ENCODE measurements at regions not wholly inside any gene's neighbourhood (a gene's known extent, or its start where the extent isn't known, plus 50 kb on each side); places are given as distances from the start of the nearest gene placed in this dataset.

GRCh38 chr6:23562554-23562953 lies 563.5 kb upstream of the NRSN1 start:
- TF ChIP-seq, protein P1, sequence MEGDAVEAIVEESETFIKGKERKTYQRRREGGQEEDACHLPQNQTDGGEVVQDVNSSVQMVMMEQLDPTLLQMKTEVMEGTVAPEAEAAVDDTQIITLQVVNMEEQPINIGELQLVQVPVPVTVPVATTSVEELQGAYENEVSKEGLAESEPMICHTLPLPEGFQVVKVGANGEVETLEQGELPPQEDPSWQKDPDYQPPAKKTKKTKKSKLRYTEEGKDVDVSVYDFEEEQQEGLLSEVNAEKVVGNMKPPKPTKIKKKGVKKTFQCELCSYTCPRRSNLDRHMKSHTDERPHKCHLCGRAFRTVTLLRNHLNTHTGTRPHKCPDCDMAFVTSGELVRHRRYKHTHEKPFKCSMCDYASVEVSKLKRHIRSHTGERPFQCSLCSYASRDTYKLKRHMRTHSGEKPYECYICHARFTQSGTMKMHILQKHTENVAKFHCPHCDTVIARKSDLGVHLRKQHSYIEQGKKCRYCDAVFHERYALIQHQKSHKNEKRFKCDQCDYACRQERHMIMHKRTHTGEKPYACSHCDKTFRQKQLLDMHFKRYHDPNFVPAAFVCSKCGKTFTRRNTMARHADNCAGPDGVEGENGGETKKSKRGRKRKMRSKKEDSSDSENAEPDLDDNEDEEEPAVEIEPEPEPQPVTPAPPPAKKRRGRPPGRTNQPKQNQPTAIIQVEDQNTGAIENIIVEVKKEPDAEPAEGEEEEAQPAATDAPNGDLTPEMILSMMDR (IDR thresholded peaks at IDR 0.05) = no peak
- TF ChIP-seq POLR2A (IDR thresholded peaks at IDR 0.05) = no peak
